ENCODE measurements at regions not wholly inside any gene's neighbourhood (a gene's known extent, or its start where the extent isn't known, plus 50 kb on each side); places are given as distances from the start of the nearest gene placed in this dataset.

- no peak for DNase-seq (ENCODE audit: low read depth)
- TF ChIP-seq, protein P1, sequence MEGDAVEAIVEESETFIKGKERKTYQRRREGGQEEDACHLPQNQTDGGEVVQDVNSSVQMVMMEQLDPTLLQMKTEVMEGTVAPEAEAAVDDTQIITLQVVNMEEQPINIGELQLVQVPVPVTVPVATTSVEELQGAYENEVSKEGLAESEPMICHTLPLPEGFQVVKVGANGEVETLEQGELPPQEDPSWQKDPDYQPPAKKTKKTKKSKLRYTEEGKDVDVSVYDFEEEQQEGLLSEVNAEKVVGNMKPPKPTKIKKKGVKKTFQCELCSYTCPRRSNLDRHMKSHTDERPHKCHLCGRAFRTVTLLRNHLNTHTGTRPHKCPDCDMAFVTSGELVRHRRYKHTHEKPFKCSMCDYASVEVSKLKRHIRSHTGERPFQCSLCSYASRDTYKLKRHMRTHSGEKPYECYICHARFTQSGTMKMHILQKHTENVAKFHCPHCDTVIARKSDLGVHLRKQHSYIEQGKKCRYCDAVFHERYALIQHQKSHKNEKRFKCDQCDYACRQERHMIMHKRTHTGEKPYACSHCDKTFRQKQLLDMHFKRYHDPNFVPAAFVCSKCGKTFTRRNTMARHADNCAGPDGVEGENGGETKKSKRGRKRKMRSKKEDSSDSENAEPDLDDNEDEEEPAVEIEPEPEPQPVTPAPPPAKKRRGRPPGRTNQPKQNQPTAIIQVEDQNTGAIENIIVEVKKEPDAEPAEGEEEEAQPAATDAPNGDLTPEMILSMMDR (conservative IDR thresholded peaks at IDR 0.05; ENCODE audit: low read depth, low read length), result no peak
- H3K4me3 ChIP-seq (ENCODE audit: low read depth, low read length), result no peak overlapping the region
These were observed 151.7 kb upstream of the PPP2R2D start for GRCh38 chr10:131748831-131749766.

DNA sequence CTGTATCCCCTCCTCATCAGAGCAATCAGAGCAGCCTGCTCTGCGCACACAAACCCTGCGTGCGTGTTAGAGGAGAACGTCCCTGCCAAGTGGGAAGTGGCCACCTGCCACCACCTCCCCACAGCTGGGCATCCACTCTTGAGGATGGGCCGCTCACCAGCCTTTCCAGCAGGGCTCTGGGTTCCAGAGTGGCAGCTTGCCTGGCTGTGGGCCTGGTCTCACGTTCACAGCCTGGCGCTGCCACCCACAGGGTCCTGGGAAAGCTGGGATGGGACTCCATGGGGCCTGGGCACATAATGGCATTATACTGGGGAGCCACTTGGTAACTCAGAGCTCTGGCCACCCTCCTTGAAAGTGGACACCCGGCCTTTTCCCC, 151.1 kb upstream of the PPP2R2D start:
- no peak overlapping the region for H3K4me3 ChIP-seq (ENCODE audit: low read depth, low read length)
- no peak for DNase-seq (ENCODE audit: low read depth)
- TF ChIP-seq, protein P1 (conservative IDR thresholded peaks at IDR 0.05; ENCODE audit: low read depth, low read length), result no peak

GRCh38 chr10:131750171-131750895, 150.5 kb upstream of the PPP2R2D start:
- no peak overlapping the region for H3K4me3 ChIP-seq (ENCODE audit: low read depth, low read length)
- TF ChIP-seq, protein P1 (conservative IDR thresholded peaks at IDR 0.05; ENCODE audit: low read depth, low read length), result no peak
- no peak for DNase-seq (ENCODE audit: low read depth)

GRCh38 chr10:131750973-131751826, 149.6 kb upstream of the PPP2R2D start:
- no peak for DNase-seq (ENCODE audit: low read depth)
- no peak overlapping the region for H3K4me3 ChIP-seq (ENCODE audit: low read depth, low read length)
- TF ChIP-seq, protein P1 (conservative IDR thresholded peaks at IDR 0.05; ENCODE audit: low read depth, low read length), result no peak

GRCh38 chr10:131751827-131752775, 148.7 kb upstream of the PPP2R2D start:
- TF ChIP-seq, protein P1 (conservative IDR thresholded peaks at IDR 0.05; ENCODE audit: low read depth, low read length), result no peak
- DNase-seq (ENCODE audit: low read depth), result no peak
- no peak overlapping the region for H3K4me3 ChIP-seq (ENCODE audit: low read depth, low read length)

DNA sequence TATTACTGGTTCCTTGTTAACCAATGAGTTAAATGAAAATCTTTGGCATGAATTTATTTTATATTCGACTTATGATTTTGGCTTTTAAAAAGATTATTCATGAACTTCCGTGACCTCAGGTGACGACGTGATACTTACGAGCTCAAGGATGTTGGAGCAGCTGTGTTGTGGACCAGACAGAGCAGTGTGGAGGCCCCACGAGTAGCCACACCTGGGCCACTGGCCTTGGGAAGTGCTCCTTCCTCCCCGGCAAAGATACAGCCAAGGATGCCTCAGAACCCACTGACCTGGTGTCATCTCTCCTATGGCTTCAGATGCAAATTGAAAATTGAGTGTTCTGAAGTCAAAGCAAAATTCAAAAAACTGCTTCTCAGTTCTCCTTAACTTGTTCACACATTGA, 147.5 kb upstream of the PPP2R2D start:
- no peak for DNase-seq (ENCODE audit: low read depth)
- no peak overlapping the region for H3K4me3 ChIP-seq (ENCODE audit: low read depth, low read length)
- TF ChIP-seq, protein P1 (conservative IDR thresholded peaks at IDR 0.05; ENCODE audit: low read depth, low read length), result no peak

All from epithelial cell of proximal tubule (primary cell).